Tibial nerve (tissue), 4 donors: ENCODE measurements at regions not wholly inside any gene's neighbourhood (a gene's known extent, or its start where the extent isn't known, plus 50 kb on each side); places are given as distances from the start of the nearest gene placed in this dataset.

Experiments used
- EP300 ChIP-seq, 2 donors: sonication (generic); formaldehyde crosslinking; IDR thresholded peaks; one replicate each; pipeline ENCODE4 v1.6.1; 2017; ENCODE audit warnings: antibody characterized with exemption in 2 of 2, mild to moderate bottlenecking in 1 of 2
- POLR2A ChIP-seq, 2 donors: fragments of 450-650 bp; IDR thresholded peaks; one replicate each; pipeline ENCODE4 v1.6.1; 2017; ENCODE audit warnings: antibody characterized with exemption in 2 of 2, mild to moderate bottlenecking in 2 of 2, moderate library complexity in 2 of 2
- TF ChIP-seq, protein P1 (sequence below), 5 experiments: fragments of 200-600 bp in 3 of 5; fragments of 450-650 bp in 2 of 5; sonication (generic) in 3 of 5; IDR thresholded peaks; one replicate each; pipeline ENCODE4 v1.5.1; 2016 to 2019; ENCODE audit warnings: antibody characterized with exemption in 5 of 5, mild to moderate bottlenecking in 3 of 5, moderate library complexity in 2 of 5

- TF ChIP-seq, protein P1, sequence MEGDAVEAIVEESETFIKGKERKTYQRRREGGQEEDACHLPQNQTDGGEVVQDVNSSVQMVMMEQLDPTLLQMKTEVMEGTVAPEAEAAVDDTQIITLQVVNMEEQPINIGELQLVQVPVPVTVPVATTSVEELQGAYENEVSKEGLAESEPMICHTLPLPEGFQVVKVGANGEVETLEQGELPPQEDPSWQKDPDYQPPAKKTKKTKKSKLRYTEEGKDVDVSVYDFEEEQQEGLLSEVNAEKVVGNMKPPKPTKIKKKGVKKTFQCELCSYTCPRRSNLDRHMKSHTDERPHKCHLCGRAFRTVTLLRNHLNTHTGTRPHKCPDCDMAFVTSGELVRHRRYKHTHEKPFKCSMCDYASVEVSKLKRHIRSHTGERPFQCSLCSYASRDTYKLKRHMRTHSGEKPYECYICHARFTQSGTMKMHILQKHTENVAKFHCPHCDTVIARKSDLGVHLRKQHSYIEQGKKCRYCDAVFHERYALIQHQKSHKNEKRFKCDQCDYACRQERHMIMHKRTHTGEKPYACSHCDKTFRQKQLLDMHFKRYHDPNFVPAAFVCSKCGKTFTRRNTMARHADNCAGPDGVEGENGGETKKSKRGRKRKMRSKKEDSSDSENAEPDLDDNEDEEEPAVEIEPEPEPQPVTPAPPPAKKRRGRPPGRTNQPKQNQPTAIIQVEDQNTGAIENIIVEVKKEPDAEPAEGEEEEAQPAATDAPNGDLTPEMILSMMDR (IDR thresholded peaks at IDR 0.05) = no peak
- TF ChIP-seq POLR2A (IDR thresholded peaks at IDR 0.05) (no peak), EP300 (IDR thresholded peaks at IDR 0.05) (no peak)
Observed at GRCh38 chr21:28437061-28437460, 555.6 kb downstream of the LTN1 start.
